Urinary bladder (tissue), 4 donors: ENCODE measurements at regions not wholly inside any gene's neighbourhood (a gene's known extent, or its start where the extent isn't known, plus 50 kb on each side); places are given as distances from the start of the nearest gene placed in this dataset. TPM values are rescaled to one million over a fixed set of nuclear protein-coding genes. Genes with fewer than 3 reads are reported as not detected.
"Not testable (repeated sequence)": the region's sequence is repeated elsewhere in the genome, so short reads cannot be mapped to it uniquely, and the experiment has no call there.

Experiments
- DNase-seq: peaks from one replicate; pipeline ENCODE4 v3.0.0-alpha.2; 2015; ENCODE audit errors: extremely low spot score
- H3K27ac ChIP-seq: one replicate; pipeline ENCODE4 v1.5.1; 2013; ENCODE audit warnings: low read depth, mild to moderate bottlenecking, moderate library complexity
- H3K36me3 ChIP-seq: one replicate; pipeline ENCODE4 v1.6.1; 2013; ENCODE audit warnings: mild to moderate bottlenecking, moderate library complexity; ENCODE audit not compliant: insufficient read depth
- H3K4me1 ChIP-seq: one replicate; pipeline ENCODE4 v1.6.1; 2013; ENCODE audit warnings: mild to moderate bottlenecking, moderate library complexity; ENCODE audit not compliant: insufficient read depth
- H3K4me3 ChIP-seq: one replicate; pipeline ENCODE4 v1.5.1; 2013; ENCODE audit warnings: low read depth, low read length
- WGBS: extraction: QIAGEN DNeasy Blood & Tissue Kit; methylation state at CpG from one replicate; pipeline ENCODE4 v1.1.7; 2013; 5-methylcytosine and 5-hydroxymethylcytosine counted together
- small RNA-seq: library from RNA; depleted of rRNA; stranded (forward); fragments of <200 nt; gene quantifications from one replicate; pipeline ENCODE3, GENCODE V24; 2014
- donor health status: healthy with polysubstance abuse.
- donor health status: healthy.

DNA sequence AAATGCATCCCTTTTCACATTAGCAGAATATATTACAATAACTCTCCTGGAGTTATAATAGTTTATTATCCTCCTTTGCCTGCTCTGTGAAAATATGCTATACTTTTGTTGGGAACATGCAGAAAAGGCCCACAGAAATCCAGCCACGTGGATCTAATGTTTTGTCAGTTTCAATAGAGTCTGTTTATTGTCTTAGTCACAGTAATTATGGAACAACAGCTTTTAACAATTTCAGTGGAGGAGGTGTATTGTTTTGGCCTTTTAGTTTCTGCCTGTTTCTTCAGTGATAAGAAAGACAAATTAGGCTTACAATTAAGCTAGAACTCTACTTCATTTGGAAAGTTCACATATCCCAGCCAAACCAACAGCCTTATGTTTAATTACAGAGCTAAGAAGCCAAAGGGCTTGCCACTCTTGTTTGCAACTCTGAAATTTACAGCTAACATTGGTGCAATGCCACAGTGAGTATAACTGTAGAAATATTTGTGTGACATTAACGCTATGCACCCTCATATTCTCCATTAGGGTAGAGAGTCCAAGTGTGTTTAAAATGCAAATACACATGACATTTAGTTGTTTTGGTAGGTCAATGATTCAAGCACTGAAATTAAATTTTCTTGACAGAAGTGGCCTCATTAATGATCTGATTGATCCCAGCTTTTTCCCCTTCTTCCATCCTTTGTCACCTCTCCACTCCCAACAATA is 175.8 kb downstream of the USP46 start:
- WGBS: 35% methylated on average over 2 of the region's 2 CpGs
- Histone ChIP-seq H3K4me1 (no peaks in the 10 kb centered on the region), H3K4me3 (no peak overlapping the region), H3K36me3 (no peaks in the 10 kb centered on the region), H3K27ac (no peak overlapping the region)
- DNase-seq: no peak

DNA sequence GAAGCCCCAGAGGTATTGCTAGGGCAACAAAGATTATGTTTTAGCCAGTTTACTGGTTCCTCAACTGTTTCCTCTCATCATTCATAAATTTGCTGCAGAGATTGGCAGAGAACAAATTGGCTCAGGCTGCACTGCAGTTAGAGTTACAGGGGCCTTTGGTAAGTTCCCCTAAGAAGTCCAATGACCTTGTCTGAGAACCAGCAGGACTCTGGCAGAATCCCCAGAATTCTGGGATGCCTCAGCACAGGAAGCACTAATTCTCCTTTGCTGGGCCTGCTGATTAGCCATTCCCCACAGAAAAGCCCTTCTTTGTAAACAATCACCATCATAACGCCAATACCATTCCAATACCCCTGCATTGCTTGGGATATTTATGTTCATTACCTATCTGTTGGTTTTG is 151.3 kb downstream of the USP46 start:
- H3K36me3 ChIP-seq: no peaks in the 10 kb centered on the region
- H3K27ac ChIP-seq: no peak overlapping the region
- no peak for DNase-seq
- 27% methylated on average over 1 of the region's 1 CpG for WGBS
- no peaks in the 10 kb centered on the region for H3K4me1 ChIP-seq
- no peak overlapping the region for H3K4me3 ChIP-seq

DNA sequence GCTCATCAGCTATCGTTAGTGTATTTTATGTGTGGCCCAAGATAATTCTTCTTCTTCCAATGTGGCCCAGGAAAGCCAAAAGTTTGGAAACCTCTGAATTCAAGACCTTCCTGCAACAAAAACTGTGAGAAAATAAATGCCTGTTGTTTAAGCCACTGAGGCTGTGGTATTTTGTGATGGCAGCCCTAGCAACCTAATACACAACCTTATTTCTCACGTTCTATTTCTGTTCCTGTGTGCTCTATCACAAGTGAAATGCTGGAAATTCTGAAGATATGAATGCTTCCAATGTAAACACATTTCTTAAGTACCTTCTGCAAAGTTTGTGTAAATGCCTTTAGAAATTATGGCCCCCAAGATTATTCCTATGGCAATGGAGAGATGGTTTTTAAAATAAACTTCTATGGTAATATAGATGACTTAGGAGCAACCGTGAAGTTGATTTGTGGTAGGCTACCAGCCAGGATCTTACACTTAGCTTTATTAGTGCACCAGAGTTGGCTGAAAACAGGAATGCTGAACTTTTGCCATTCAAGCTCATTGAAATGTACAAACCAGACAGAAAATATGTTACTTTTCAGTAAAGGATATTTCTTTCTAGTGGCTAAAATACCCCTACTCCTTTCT is 148.0 kb downstream of the USP46 start:
- Histone ChIP-seq H3K4me3 (no peak overlapping the region), H3K4me1 (no peaks in the 10 kb centered on the region), H3K27ac (no peak overlapping the region), H3K36me3 (no peaks in the 10 kb centered on the region)
- WGBS: 32% methylated on average over 3 of the region's 3 CpGs
- DNase-seq: peak; percentile 0

DNA sequence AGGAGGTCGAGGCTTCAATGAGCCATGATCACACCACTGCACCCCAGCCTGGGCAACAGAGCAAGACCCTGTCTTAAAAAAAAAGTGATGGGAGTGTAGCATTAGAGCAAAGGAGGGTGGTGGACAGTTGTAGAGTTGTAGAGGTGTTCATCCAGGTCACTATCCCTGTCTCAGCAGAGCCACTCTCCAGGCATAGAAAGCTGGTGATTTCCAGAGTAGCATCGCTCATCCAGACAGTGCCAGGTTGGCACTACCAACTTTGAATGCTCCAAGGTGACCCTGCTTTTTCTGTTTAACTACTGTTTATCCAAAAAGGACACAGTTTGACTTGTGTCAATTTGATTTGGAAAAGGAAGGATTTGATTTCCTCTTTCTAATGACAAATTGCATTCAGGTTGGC is 147.3 kb downstream of the USP46 start:
- 82% methylated on average over 2 of the region's 2 CpGs for WGBS
- Histone ChIP-seq H3K4me1 (no peaks in the 10 kb centered on the region), H3K27ac (no peak overlapping the region), H3K4me3 (no peak overlapping the region), H3K36me3 (no peaks in the 10 kb centered on the region)
- no peak for DNase-seq

DNA sequence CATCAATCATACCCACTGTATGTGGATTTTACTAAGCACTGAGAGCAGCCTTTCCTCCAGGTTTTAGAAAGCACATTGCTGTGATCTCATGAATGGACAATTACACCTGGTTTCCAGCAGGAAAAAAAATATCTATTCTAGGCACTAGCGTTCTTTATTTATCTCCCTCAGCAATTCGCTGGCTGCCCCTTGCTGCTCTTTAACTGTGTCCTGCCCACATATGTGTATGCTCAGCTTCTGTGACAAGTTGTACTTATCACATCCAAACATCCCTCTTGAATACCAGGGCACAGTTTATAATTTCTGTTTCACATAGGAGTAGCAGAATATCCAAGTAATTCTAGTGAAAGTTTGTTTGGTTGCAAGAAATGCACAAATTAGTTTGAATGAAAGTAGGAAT is 146.8 kb downstream of the USP46 start:
- no peaks in the 10 kb centered on the region for H3K36me3 ChIP-seq
- WGBS: 28% methylated on average over 2 of the region's 2 CpGs
- H3K4me1 ChIP-seq: no peaks in the 10 kb centered on the region
- no peak for DNase-seq
- H3K4me3 ChIP-seq: no peak overlapping the region
- no peak overlapping the region for H3K27ac ChIP-seq

DNA sequence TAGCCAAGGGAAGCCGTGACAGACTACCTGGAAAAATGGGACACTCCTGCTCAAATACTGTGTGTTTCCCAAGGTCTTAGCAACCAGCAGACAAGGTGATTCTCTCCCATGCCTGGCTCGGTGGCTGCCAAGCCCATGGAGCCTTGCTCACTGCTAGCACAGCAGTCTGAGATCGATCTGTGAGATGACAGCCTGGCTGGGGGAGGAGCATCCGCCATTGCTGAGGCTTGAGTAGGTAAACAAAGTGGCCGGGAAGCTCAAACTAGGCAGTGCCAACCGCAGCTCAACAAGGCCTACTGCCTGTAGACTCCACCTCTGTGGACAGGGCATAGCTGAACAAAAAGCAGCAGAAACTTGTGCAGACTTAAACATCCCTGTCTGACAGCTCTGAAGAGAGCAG is 137.0 kb downstream of the USP46 start:
- not testable (repeated sequence) for H3K4me3 ChIP-seq, H3K36me3 ChIP-seq, DNase-seq, H3K4me1 ChIP-seq, H3K27ac ChIP-seq
- 74% methylated on average over 6 of the region's 6 CpGs for WGBS

DNA sequence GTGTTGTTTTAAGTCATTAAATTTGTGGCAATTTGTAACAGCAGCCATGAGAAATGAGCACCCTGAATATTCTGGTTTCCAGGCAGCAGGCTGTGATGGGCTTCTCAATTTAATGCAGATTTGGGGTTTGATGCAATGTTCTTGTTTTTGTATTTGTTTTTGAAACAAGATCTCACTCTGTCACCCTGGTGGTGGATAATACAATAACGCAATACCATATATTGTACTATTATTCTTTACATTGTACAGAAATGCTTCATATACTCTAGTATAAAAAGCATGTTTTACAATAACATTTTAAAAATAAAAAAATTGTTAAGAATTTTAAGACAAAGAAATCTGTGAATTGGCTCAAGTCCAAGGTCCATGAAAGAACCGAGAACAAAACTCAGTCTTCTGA is 129.1 kb downstream of the USP46 start:
- Histone ChIP-seq H3K4me3 (no peak overlapping the region), H3K4me1 (no peaks in the 10 kb centered on the region), H3K27ac (no peak overlapping the region), H3K36me3 (no peaks in the 10 kb centered on the region)
- no peak for DNase-seq
- WGBS: 77% methylated on average over 2 of the region's 2 CpGs

DNA sequence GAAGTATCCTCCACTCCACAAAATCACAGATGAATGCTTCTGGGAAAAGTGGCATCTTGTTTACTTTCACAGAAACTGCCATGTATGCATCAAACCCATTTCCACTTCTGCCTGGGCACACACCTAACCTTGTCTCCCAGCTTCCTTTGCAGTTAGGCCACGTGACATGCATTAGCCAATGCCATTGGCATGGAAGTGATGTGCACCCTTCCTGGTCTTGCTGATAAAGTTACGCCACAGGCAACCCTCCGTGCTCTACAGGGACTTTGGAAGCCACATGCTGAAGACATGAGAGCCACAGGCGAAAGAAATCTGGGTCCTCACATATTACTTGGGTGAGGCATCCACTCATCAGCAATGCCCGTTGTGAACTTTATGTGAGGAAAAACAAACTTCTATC is 123.3 kb downstream of the USP46 start:
- H3K27ac ChIP-seq: no peak overlapping the region
- no peaks in the 10 kb centered on the region for H3K4me1 ChIP-seq
- WGBS: 85% methylated on average over 5 of the region's 5 CpGs
- H3K36me3 ChIP-seq: no peaks in the 10 kb centered on the region
- H3K4me3 ChIP-seq: no peak overlapping the region
- DNase-seq: no peak

Small RNA genes in the stretch of these regions (small RNA-seq; reads per million reads assigned to genes)
- gene RNU6-1252P: not detected
